ENCODE measurements at regions not wholly inside any gene's neighbourhood (a gene's known extent, or its start where the extent isn't known, plus 50 kb on each side); places are given as distances from the start of the nearest gene placed in this dataset.

- no peak for TF ChIP-seq POLR2AphosphoS5 (IDR thresholded peaks at IDR 0.05)
- TF ChIP-seq POLR2A (IDR thresholded peaks at IDR 0.05; ENCODE audit: low read depth) = no peak
- no peak for TF ChIP-seq CTCF (IDR thresholded peaks at IDR 0.05)
- TF ChIP-seq EP300 (IDR thresholded peaks at IDR 0.05) = no peak
- Histone ChIP-seq H3K4me1 (no peaks in the 10 kb centered on the region), H3K9me3 (no peaks in the 10 kb centered on the region), H3K36me3 (no peaks in the 10 kb centered on the region), H3K4me3 (no peak overlapping the region), H3K27me3 (no peaks in the 10 kb centered on the region), H3K27ac (replicated peaks in 1 of 4) (no peak overlapping the region)
- intact Hi-C loops (cut with DNase I) = loop anchor here (10.0 kb wide), 1 partner anchor 65 kb away; no protein-coding TSS in a partner anchor
- 53% methylated on average over 5 of the region's 5 CpGs for WGBS
- no peak for DNase-seq (ENCODE audit: extremely low spot score)
These were observed 345.4 kb downstream of the PMP22 start for GRCh38 chr17:14919631-14920213.

- no peaks in the 10 kb centered on the region for H3K9me3 ChIP-seq
- WGBS = 54% methylated on average over 5 of the region's 5 CpGs
- no peak for DNase-seq (ENCODE audit: extremely low spot score)
- H3K4me3 ChIP-seq = no peak overlapping the region
- H3K36me3 ChIP-seq = no peaks in the 10 kb centered on the region
- H3K4me1 ChIP-seq = no peaks in the 10 kb centered on the region
- H3K27ac ChIP-seq (replicated peaks in 1 of 4) = no peak overlapping the region
- intact Hi-C loops (cut with DNase I) = no loop called here
- no peak for TF ChIP-seq POLR2AphosphoS5 (IDR thresholded peaks at IDR 0.05)
- TF ChIP-seq CTCF (IDR thresholded peaks at IDR 0.05) = no peak
- no peak for TF ChIP-seq POLR2A (IDR thresholded peaks at IDR 0.05; ENCODE audit: low read depth)
- no peak for TF ChIP-seq EP300 (IDR thresholded peaks at IDR 0.05)
- H3K27me3 ChIP-seq = no peaks in the 10 kb centered on the region
These were observed 346.0 kb downstream of the PMP22 start for GRCh38 chr17:14919094-14919493.

- H3K9me3 ChIP-seq = no peaks in the 10 kb centered on the region
- TF ChIP-seq POLR2A (IDR thresholded peaks at IDR 0.05; ENCODE audit: low read depth) (no peak), POLR2AphosphoS5 (IDR thresholded peaks at IDR 0.05) (no peak), CTCF (IDR thresholded peaks at IDR 0.05) (no peak)
- DNase-seq (ENCODE audit: extremely low spot score) = no peak
- no peaks in the 10 kb centered on the region for H3K36me3 ChIP-seq
- H3K27ac ChIP-seq (replicated peaks in 1 of 4) = no peak overlapping the region
- no peaks in the 10 kb centered on the region for H3K27me3 ChIP-seq
- no peak overlapping the region for H3K4me3 ChIP-seq
- no peaks in the 10 kb centered on the region for H3K4me1 ChIP-seq
- intact Hi-C loops (cut with DNase I) = no loop called here
- WGBS = 34% methylated on average over 4 of the region's 4 CpGs
These were observed 346.6 kb downstream of the PMP22 start for GRCh38 chr17:14918540-14918939.

- no peak for TF ChIP-seq POLR2AphosphoS5 (IDR thresholded peaks at IDR 0.05)
These were observed 354.2 kb downstream of the PMP22 start for GRCh38 chr17:14910916-14911315.

GRCh38 chr17:14904386-14904785 lies 360.7 kb downstream of the PMP22 start:
- intact Hi-C loops (cut with DNase I) = no loop called here
- no peaks in the 10 kb centered on the region for H3K36me3 ChIP-seq
- no peaks in the 10 kb centered on the region for H3K4me1 ChIP-seq
- TF ChIP-seq POLR2A (IDR thresholded peaks at IDR 0.05; ENCODE audit: low read depth) (no peak), EP300 (IDR thresholded peaks at IDR 0.05) (no peak), CTCF (IDR thresholded peaks at IDR 0.05) (no peak), POLR2AphosphoS5 (IDR thresholded peaks at IDR 0.05) (no peak)
- no peak overlapping the region for H3K27ac ChIP-seq (replicated peaks in 1 of 4)
- no peak for DNase-seq (ENCODE audit: extremely low spot score)
- H3K27me3 ChIP-seq = no peaks in the 10 kb centered on the region
- no peaks in the 10 kb centered on the region for H3K9me3 ChIP-seq
- 61% methylated on average over 4 of the region's 4 CpGs for WGBS
- H3K4me3 ChIP-seq = no peak overlapping the region

More at GRCh38 chr17:14910916-14911315, 354.2 kb downstream of the PMP22 start:
- H3K27me3 ChIP-seq = no peaks in the 10 kb centered on the region
- no peak overlapping the region for H3K4me3 ChIP-seq
- H3K36me3 ChIP-seq = no peaks in the 10 kb centered on the region
- no peak overlapping the region for H3K27ac ChIP-seq (replicated peaks in 1 of 4)
- intact Hi-C loops (cut with DNase I) = no loop called here
- no peak for DNase-seq (ENCODE audit: extremely low spot score)
- H3K4me1 ChIP-seq = no peaks in the 10 kb centered on the region
- H3K9me3 ChIP-seq = no peaks in the 10 kb centered on the region
- 96% methylated on average over 1 of the region's 1 CpG for WGBS

Measured in esophagus muscularis mucosa (tissue), 4 donors.